ENCODE measurements at regions not wholly inside any gene's neighbourhood (a gene's known extent, or its start where the extent isn't known, plus 50 kb on each side); places are given as distances from the start of the nearest gene placed in this dataset.

DNA sequence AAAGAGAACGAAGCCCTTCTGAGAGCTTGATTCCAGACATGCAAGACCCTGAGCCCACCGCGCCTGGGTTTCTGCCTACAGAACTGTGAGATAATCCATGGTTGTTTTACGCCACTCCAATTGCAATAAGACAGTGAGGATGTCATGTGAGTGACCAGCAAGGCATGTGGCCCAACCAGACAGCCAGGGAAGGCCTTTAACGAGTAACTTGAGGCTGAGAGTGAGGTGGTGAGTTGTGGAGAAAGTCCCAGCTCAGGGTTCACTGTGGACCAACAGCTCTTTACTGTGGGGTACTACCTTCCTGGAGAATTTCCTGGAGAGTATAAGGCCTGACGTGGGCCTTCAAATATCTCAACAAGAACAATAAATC, 153.9 kb downstream of the ETS2 start:
- TF ChIP-seq, protein P1, sequence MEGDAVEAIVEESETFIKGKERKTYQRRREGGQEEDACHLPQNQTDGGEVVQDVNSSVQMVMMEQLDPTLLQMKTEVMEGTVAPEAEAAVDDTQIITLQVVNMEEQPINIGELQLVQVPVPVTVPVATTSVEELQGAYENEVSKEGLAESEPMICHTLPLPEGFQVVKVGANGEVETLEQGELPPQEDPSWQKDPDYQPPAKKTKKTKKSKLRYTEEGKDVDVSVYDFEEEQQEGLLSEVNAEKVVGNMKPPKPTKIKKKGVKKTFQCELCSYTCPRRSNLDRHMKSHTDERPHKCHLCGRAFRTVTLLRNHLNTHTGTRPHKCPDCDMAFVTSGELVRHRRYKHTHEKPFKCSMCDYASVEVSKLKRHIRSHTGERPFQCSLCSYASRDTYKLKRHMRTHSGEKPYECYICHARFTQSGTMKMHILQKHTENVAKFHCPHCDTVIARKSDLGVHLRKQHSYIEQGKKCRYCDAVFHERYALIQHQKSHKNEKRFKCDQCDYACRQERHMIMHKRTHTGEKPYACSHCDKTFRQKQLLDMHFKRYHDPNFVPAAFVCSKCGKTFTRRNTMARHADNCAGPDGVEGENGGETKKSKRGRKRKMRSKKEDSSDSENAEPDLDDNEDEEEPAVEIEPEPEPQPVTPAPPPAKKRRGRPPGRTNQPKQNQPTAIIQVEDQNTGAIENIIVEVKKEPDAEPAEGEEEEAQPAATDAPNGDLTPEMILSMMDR (IDR thresholded peaks at IDR 0.05; ENCODE audit: borderline replicate concordance, extremely low read depth, low read length, poor library complexity, severe bottlenecking): no peak
- TF ChIP-seq EZH2 (IDR thresholded peaks at IDR 0.05; ENCODE audit: borderline replicate concordance, low read depth, low read length, severe bottlenecking): no peak
